ENCODE measurements at regions not wholly inside any gene's neighbourhood (a gene's known extent, or its start where the extent isn't known, plus 50 kb on each side); places are given as distances from the start of the nearest gene placed in this dataset.

DNA sequence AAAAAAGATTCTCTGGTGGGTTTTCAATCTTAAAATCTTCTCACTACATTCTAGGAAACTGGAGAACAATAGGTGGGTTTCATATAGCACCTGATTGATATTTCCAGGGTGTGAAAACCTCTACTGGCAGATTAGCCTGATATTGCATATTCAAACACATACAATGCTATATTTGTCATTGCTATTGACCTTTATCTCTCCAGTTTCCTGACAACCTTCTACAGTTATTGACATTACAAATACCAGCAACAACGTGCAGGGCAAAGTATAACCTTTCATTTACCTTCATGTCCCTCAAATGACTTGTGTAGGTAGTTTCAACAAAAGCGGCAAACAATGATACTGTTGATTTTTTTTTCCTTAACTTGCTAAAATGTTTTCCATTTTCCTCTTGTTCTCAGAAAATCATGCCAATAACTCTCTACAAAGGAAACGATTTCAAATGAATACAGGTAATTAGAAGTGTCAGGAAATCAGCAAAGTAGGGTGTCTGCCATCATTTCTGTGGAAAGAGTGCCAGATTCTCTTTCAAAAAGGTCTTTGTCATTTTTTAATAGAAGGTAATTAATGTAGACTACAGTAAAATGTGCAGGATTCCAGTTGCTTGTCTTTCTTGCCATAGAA is 72.6 kb upstream of the CDIN1 start (continued):
- no peak for TF ChIP-seq ZNF770 (CRISPR knock-in tag; IDR thresholded peaks at IDR 0.05)
- TF ChIP-seq, protein P1, sequence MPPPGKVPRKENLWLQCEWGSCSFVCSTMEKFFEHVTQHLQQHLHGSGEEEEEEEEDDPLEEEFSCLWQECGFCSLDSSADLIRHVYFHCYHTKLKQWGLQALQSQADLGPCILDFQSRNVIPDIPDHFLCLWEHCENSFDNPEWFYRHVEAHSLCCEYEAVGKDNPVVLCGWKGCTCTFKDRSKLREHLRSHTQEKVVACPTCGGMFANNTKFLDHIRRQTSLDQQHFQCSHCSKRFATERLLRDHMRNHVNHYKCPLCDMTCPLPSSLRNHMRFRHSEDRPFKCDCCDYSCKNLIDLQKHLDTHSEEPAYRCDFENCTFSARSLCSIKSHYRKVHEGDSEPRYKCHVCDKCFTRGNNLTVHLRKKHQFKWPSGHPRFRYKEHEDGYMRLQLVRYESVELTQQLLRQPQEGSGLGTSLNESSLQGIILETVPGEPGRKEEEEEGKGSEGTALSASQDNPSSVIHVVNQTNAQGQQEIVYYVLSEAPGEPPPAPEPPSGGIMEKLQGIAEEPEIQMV (CRISPR knock-in tag; IDR thresholded peaks at IDR 0.05; ENCODE audit: low read depth), result no peak
- TF ChIP-seq NFKBIZ (CRISPR knock-in tag; IDR thresholded peaks at IDR 0.05), result peak; percentile 81; the same call in 1 of the 2 replicates
- TF ChIP-seq ZNF432 (CRISPR knock-in tag; IDR thresholded peaks at IDR 0.05; ENCODE audit: borderline replicate concordance), result no peak
- TF ChIP-seq TBX3 (IDR thresholded peaks at IDR 0.05; ENCODE audit: borderline replicate concordance), result peak; percentile 100
- TF ChIP-seq ZEB1 (IDR thresholded peaks at IDR 0.05; ENCODE audit: insufficient replicate concordance, low read depth), result peak; percentile 68
- TF ChIP-seq ZNF260 (CRISPR knock-in tag; IDR thresholded peaks at IDR 0.05; ENCODE audit: borderline replicate concordance, low read depth), result no peak
- TF ChIP-seq THYN1 (CRISPR knock-in tag; IDR thresholded peaks at IDR 0.05; ENCODE audit: borderline replicate concordance, low read depth), result 0 out of 2 replicates have a peak, but pooled peaks have one; percentile 66
- TF ChIP-seq TCF7 (IDR thresholded peaks at IDR 0.05; ENCODE audit: low read depth), result peak; percentile 97
- no peak for TF ChIP-seq PHF8 (CRISPR knock-in tag; IDR thresholded peaks at IDR 0.05)
- no peak for TF ChIP-seq HNRNPL (IDR thresholded peaks at IDR 0.05; ENCODE audit: low read depth, low read length)
- TF ChIP-seq DPF2 (CRISPR knock-in tag; IDR thresholded peaks at IDR 0.05; ENCODE audit: borderline replicate concordance, low read depth), result peak; percentile 92; the same call in 1 of the 2 replicates
- no peak for TF ChIP-seq NFYB (CRISPR knock-in tag; IDR thresholded peaks at IDR 0.05)
- TF ChIP-seq POLR2G (IDR thresholded peaks at IDR 0.05; ENCODE audit: low read depth, low read length), result no peak
- TF ChIP-seq ZNF34 (CRISPR knock-in tag; IDR thresholded peaks at IDR 0.05; ENCODE audit: borderline replicate concordance), result no peak
- TF ChIP-seq NFE2L2 (IDR thresholded peaks at IDR 0.05; ENCODE audit: low read length), result no peak
- TF ChIP-seq ERF (CRISPR knock-in tag; IDR thresholded peaks at IDR 0.05), result peak; percentile 76; the same call in 1 of the 2 replicates
- TF ChIP-seq NPAS2 (CRISPR knock-in tag; IDR thresholded peaks at IDR 0.05; ENCODE audit: borderline replicate concordance), result no peak
- no peak; the same call in 1 of the 2 replicates for TF ChIP-seq YEATS2 (CRISPR knock-in tag; IDR thresholded peaks at IDR 0.05; ENCODE audit: borderline replicate concordance)
- TF ChIP-seq SSRP1 (CRISPR knock-in tag; IDR thresholded peaks at IDR 0.05), result no peak
- TF ChIP-seq, protein P2, sequence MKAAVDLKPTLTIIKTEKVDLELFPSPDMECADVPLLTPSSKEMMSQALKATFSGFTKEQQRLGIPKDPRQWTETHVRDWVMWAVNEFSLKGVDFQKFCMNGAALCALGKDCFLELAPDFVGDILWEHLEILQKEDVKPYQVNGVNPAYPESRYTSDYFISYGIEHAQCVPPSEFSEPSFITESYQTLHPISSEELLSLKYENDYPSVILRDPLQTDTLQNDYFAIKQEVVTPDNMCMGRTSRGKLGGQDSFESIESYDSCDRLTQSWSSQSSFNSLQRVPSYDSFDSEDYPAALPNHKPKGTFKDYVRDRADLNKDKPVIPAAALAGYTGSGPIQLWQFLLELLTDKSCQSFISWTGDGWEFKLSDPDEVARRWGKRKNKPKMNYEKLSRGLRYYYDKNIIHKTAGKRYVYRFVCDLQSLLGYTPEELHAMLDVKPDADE (CRISPR knock-in tag; IDR thresholded peaks at IDR 0.05), result no peak
- no peak for TF ChIP-seq ZFP62 (CRISPR knock-in tag; IDR thresholded peaks at IDR 0.05)
- peak; percentile 97 for TF ChIP-seq PITX1 (CRISPR knock-in tag; IDR thresholded peaks at IDR 0.05)
- TF ChIP-seq ZSCAN30 (CRISPR knock-in tag; IDR thresholded peaks at IDR 0.05), result no peak

Measured in HepG2 (cell line).